ENCODE measurements at regions not wholly inside any gene's neighbourhood (a gene's known extent, or its start where the extent isn't known, plus 50 kb on each side); places are given as distances from the start of the nearest gene placed in this dataset.

DNA sequence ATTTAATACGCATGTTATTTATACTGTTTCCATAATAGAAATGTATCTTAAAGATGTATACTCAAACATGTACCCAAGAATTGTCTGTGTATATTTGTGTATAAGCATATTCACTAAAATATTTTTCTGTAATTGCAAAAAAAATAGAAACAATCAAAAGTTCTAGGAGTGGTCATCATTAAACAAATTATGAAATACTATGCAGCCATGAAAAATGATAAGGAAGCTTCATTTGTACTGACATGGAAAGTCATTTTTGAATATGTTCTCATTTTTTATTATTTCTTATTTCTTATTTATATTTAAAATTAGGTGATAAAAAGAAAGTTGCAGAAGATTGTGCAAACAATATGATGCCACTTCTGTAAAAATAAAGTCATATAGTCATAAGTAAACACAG, 400.0 kb upstream of the AUTS2 start:
- Histone ChIP-seq H3K27me3 (replicated peaks; ENCODE audit: insufficient read depth) (no peaks in the 10 kb centered on the region), H3K9me3 (no peaks in the 10 kb centered on the region), H3K36me3 (no peaks in the 10 kb centered on the region), H3K4me1 (ENCODE audit: control insufficient read depth in 1 of 2, low read depth in 2 of 2) (no peaks in the 10 kb centered on the region), H3K4me3 (no peak overlapping the region), H3K27ac (no peak overlapping the region)
- TF ChIP-seq CTCF (IDR thresholded peaks at IDR 0.05): no peak
- no peak for DNase-seq (ENCODE audit: low spot score)
- ATAC-seq (ENCODE audit: insufficient number of reproducible peaks, low FRiP score, low read depth): no peak

GRCh38 chr7:69199041-69199440, 399.2 kb upstream of the AUTS2 start:
- ATAC-seq (ENCODE audit: insufficient number of reproducible peaks, low FRiP score, low read depth) (no peak), DNase-seq (ENCODE audit: low spot score) (no peak)
- H3K27ac ChIP-seq: no peak overlapping the region
- H3K4me1 ChIP-seq (ENCODE audit: control insufficient read depth in 1 of 2, low read depth in 2 of 2): no peaks in the 10 kb centered on the region
- no peaks in the 10 kb centered on the region for H3K27me3 ChIP-seq (replicated peaks; ENCODE audit: insufficient read depth)
- no peak for TF ChIP-seq CTCF (IDR thresholded peaks at IDR 0.05)
- H3K9me3 ChIP-seq: no peaks in the 10 kb centered on the region
- H3K4me3 ChIP-seq: no peak overlapping the region
- H3K36me3 ChIP-seq: no peaks in the 10 kb centered on the region

- no peak overlapping the region for H3K4me3 ChIP-seq
- no peaks in the 10 kb centered on the region for H3K9me3 ChIP-seq
- no peak for ATAC-seq (ENCODE audit: insufficient number of reproducible peaks, low FRiP score, low read depth)
- DNase-seq (ENCODE audit: low spot score): no peak
- no peaks in the 10 kb centered on the region for H3K36me3 ChIP-seq
- H3K27me3 ChIP-seq (replicated peaks; ENCODE audit: insufficient read depth): no peaks in the 10 kb centered on the region
- no peak for TF ChIP-seq CTCF (IDR thresholded peaks at IDR 0.05)
- no peak overlapping the region for H3K27ac ChIP-seq
- no peaks in the 10 kb centered on the region for H3K4me1 ChIP-seq (ENCODE audit: control insufficient read depth in 1 of 2, low read depth in 2 of 2)
These were observed 398.6 kb upstream of the AUTS2 start for GRCh38 chr7:69199661-69200060.

GRCh38 chr7:69203871-69204270, 394.4 kb upstream of the AUTS2 start:
- Histone ChIP-seq H3K36me3 (no peaks in the 10 kb centered on the region), H3K4me1 (ENCODE audit: control insufficient read depth in 1 of 2, low read depth in 2 of 2) (no peaks in the 10 kb centered on the region), H3K4me3 (no peak overlapping the region), H3K27ac (no peak overlapping the region), H3K27me3 (replicated peaks; ENCODE audit: insufficient read depth) (no peaks in the 10 kb centered on the region), H3K9me3 (no peaks in the 10 kb centered on the region)
- no peak for TF ChIP-seq CTCF (IDR thresholded peaks at IDR 0.05)
- DNase-seq (ENCODE audit: low spot score) (no peak), ATAC-seq (ENCODE audit: insufficient number of reproducible peaks, low FRiP score, low read depth) (no peak)

- Histone ChIP-seq H3K4me3 (no peak overlapping the region), H3K4me1 (ENCODE audit: control insufficient read depth in 1 of 2, low read depth in 2 of 2) (no peaks in the 10 kb centered on the region), H3K27ac (no peak overlapping the region), H3K9me3 (no peaks in the 10 kb centered on the region), H3K36me3 (no peaks in the 10 kb centered on the region), H3K27me3 (replicated peaks; ENCODE audit: insufficient read depth) (no peaks in the 10 kb centered on the region)
- ATAC-seq (ENCODE audit: insufficient number of reproducible peaks, low FRiP score, low read depth) (no peak), DNase-seq (ENCODE audit: low spot score) (no peak)
- no peak for TF ChIP-seq CTCF (IDR thresholded peaks at IDR 0.05)
These were observed 393.3 kb upstream of the AUTS2 start for GRCh38 chr7:69204943-69205342.
